NB4 (cell line): ENCODE measurements at regions not wholly inside any gene's neighbourhood (a gene's known extent, or its start where the extent isn't known, plus 50 kb on each side); places are given as distances from the start of the nearest gene placed in this dataset.

ENCODE experiments used
- MYC ChIP-seq: IDR thresholded peaks from 2 replicates; pipeline ENCODE4 v1.6.1; 2011; ENCODE audit warnings: low read depth, low read length
- POLR2A ChIP-seq: IDR thresholded peaks from 2 replicates; pipeline ENCODE4 v1.6.1; 2011; ENCODE audit warnings: mild to moderate bottlenecking; ENCODE audit not compliant: insufficient read length; ENCODE audit errors: extremely low read depth
- TF ChIP-seq, protein P1 (sequence below): IDR thresholded peaks from one replicate; pipeline ENCODE4 v1.5.1; 2012; ENCODE audit warnings: low read depth, low read length

GRCh38 chr2:166614503-166614902 is 120.5 kb upstream of the SCN7A start:
- TF ChIP-seq POLR2A (no peak), MYC (no peak)
- TF ChIP-seq, protein P1, sequence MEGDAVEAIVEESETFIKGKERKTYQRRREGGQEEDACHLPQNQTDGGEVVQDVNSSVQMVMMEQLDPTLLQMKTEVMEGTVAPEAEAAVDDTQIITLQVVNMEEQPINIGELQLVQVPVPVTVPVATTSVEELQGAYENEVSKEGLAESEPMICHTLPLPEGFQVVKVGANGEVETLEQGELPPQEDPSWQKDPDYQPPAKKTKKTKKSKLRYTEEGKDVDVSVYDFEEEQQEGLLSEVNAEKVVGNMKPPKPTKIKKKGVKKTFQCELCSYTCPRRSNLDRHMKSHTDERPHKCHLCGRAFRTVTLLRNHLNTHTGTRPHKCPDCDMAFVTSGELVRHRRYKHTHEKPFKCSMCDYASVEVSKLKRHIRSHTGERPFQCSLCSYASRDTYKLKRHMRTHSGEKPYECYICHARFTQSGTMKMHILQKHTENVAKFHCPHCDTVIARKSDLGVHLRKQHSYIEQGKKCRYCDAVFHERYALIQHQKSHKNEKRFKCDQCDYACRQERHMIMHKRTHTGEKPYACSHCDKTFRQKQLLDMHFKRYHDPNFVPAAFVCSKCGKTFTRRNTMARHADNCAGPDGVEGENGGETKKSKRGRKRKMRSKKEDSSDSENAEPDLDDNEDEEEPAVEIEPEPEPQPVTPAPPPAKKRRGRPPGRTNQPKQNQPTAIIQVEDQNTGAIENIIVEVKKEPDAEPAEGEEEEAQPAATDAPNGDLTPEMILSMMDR: no peak
